SK-N-MC (cell line): ENCODE measurements at regions not wholly inside any gene's neighbourhood (a gene's known extent, or its start where the extent isn't known, plus 50 kb on each side); places are given as distances from the start of the nearest gene placed in this dataset.

Experiments
- DNase-seq: peaks from one replicate; pipeline ENCODE4 v3.0.0-alpha.2; 2011; ENCODE audit warnings: low read depth, low spot score
- H3K27ac ChIP-seq: fragments of 200-600 bp; sonication (generic); 2 replicates; pipeline ENCODE4 v1.5.1; 2016; ENCODE audit warnings: mixed run types
- H3K36me3 ChIP-seq: fragments of 200-600 bp; sonication (generic); 2 replicates; pipeline ENCODE4 v1.6.1; 2017; ENCODE audit warnings: antibody characterized with exemption, low read length, mixed read lengths; ENCODE audit not compliant: insufficient read depth
- H3K4me3 ChIP-seq: fragments of 200-600 bp; sonication (generic); 2 replicates; pipeline ENCODE4 v1.5.1; 2016
- H3K9ac ChIP-seq: fragments of 200-600 bp; sonication (generic); 2 replicates; pipeline ENCODE4 v1.8.0; 2017; ENCODE audit warnings: mixed run types, mixed read lengths; ENCODE audit not compliant: insufficient read length
- H3K9me3 ChIP-seq: fragments of 200-600 bp; sonication (generic); 2 replicates; pipeline ENCODE4 v1.6.1; 2017; ENCODE audit warnings: low read depth, mild to moderate bottlenecking, antibody characterized with exemption, low read length, moderate library complexity, mixed read lengths
- EZH2 ChIP-seq: fragments of 200-600 bp; sonication (generic); IDR thresholded peaks from one replicate; pipeline ENCODE4 v1.6.1; 2017; ENCODE audit warnings: antibody characterized with exemption
- FOXP2 ChIP-seq: optimal IDR thresholded peaks from 2 replicates; pipeline ENCODE3; 2011; ENCODE audit warnings: mild to moderate bottlenecking, moderate library complexity; ENCODE audit not compliant: insufficient read depth; ENCODE audit errors: extremely low read length, control extremely low read depth
- POLR2AphosphoS5 ChIP-seq: IDR thresholded peaks from 2 replicates; pipeline ENCODE4 v1.6.1; 2012; ENCODE audit warnings: mild to moderate bottlenecking, low read depth, low read length, borderline replicate concordance

GRCh38 chr2:239768031-239768790, 256.9 kb downstream of the NDUFA10 start:
- no peaks in the 10 kb centered on the region for H3K36me3 ChIP-seq
- no peak overlapping the region for H3K9ac ChIP-seq
- H3K9me3 ChIP-seq, result no peaks in the 10 kb centered on the region
- no peak for DNase-seq
- H3K4me3 ChIP-seq, result no peak overlapping the region
- TF ChIP-seq POLR2AphosphoS5, result no peak
- TF ChIP-seq EZH2, result no peak
- no peak for TF ChIP-seq FOXP2
- no peak overlapping the region for H3K27ac ChIP-seq

- H3K4me3 ChIP-seq, result no peak overlapping the region
- H3K27ac ChIP-seq, result no peak overlapping the region
- no peak for TF ChIP-seq POLR2AphosphoS5
- TF ChIP-seq FOXP2, result no peak
- no peak for TF ChIP-seq EZH2
- DNase-seq, result no peak
- no peaks in the 10 kb centered on the region for H3K9me3 ChIP-seq
- no peak overlapping the region for H3K9ac ChIP-seq
- no peaks in the 10 kb centered on the region for H3K36me3 ChIP-seq
Observed at GRCh38 chr2:239767021-239767905, 257.9 kb downstream of the NDUFA10 start.

- H3K9ac ChIP-seq, result no peak overlapping the region
- no peaks in the 10 kb centered on the region for H3K9me3 ChIP-seq
Observed at GRCh38 chr2:239765911-239766310, 259.2 kb downstream of the NDUFA10 start.

DNA sequence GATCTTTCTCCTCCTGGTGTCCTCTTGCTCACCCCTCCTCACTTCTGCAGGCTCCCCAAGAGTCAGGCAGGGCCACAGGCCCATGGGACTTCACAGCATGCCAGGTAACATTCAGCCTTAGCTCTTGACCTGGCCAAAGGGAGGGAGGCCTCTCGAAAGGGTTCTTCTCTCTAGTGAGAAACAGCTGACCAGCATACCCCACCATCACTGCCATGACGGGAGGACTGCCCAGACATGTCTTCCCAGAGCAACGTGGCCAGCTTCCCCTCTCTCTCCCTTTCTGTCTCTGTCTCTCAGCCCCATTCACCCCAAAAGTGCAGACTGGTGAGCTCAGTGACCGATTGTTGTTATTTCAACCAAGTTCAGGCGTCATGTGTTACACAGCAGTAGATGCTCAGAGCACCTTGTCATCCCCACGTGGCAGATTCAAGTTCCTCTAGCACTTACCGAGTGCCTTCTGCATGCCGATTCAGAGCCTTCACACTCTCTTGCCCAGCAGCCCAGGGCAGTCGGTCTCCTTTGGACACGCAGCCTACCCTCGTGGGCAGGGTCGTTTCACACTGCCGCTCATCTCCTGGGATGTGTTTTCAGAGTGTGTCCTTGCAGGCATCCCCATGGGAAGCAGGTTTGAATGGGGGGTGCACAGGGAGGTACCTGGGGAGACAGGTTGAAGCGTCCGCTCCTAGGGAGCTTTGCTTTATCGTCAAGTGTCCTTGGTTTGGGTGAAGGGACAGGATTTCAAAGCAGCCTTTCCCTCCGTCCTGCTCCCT, 259.9 kb downstream of the NDUFA10 start:
- Histone ChIP-seq H3K9ac (no peak overlapping the region), H3K9me3 (no peaks in the 10 kb centered on the region), H3K4me3 (no peak overlapping the region), H3K27ac (no peak overlapping the region), H3K36me3 (no peaks in the 10 kb centered on the region)
- DNase-seq, result no peak
- TF ChIP-seq POLR2AphosphoS5, result no peak
- no peak for TF ChIP-seq EZH2
- no peak for TF ChIP-seq FOXP2

More at GRCh38 chr2:239765911-239766310, 259.2 kb downstream of the NDUFA10 start:
- DNase-seq, result no peak
- Histone ChIP-seq H3K27ac (no peak overlapping the region), H3K36me3 (no peaks in the 10 kb centered on the region), H3K4me3 (no peak overlapping the region)
- TF ChIP-seq EZH2, result no peak
- TF ChIP-seq FOXP2, result no peak
- TF ChIP-seq POLR2AphosphoS5, result no peak

DNA sequence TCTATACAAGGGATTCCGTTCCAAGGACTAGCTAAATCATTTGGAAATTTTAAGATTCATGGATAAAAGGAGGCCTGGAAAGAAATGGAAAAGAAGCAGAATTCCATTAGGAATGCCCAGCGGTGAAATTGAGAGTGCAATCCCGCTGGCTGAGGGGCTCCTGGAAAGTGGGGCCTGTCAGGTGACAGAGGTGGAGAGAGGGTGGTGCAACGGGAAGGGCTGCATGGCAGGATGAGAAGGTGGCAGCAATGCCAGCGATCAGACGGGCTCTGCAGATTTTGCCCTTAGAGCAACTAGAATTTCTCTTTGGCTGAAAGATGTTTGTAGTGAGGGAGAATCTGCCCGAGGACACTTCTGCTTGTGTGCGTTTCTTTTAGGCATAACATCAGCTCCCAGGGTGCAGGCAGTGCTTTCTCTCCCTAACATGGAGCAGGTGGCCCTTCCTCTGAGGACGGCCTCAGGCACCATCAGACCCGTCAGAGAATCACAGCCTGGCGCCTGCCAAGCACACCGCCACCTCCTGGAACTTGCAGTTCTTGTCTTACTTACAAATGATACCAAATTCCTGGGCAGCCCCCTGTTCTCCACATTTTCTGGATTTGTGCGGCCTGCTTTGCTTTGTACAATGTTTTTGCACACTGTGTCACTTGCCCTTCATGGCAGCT, 261.6 kb downstream of the NDUFA10 start:
- Histone ChIP-seq H3K9ac (no peak overlapping the region), H3K9me3 (no peaks in the 10 kb centered on the region), H3K36me3 (no peaks in the 10 kb centered on the region), H3K27ac (no peak overlapping the region), H3K4me3 (no peak overlapping the region)
- TF ChIP-seq FOXP2, result no peak
- no peak for TF ChIP-seq POLR2AphosphoS5
- TF ChIP-seq EZH2, result no peak
- no peak for DNase-seq

- Histone ChIP-seq H3K9ac (no peak overlapping the region), H3K36me3 (no peaks in the 10 kb centered on the region), H3K27ac (no peak overlapping the region), H3K9me3 (no peaks in the 10 kb centered on the region), H3K4me3 (no peak overlapping the region)
- TF ChIP-seq EZH2 (no peak), FOXP2 (no peak), POLR2AphosphoS5 (no peak)
- no peak for DNase-seq
Observed at GRCh38 chr2:239762655-239763269, 262.4 kb downstream of the NDUFA10 start.

GRCh38 chr2:239762106-239762505, 263.0 kb downstream of the NDUFA10 start:
- no peak for DNase-seq
- TF ChIP-seq FOXP2 (no peak), POLR2AphosphoS5 (no peak), EZH2 (no peak)
- H3K27ac ChIP-seq, result no peak overlapping the region
- no peak overlapping the region for H3K9ac ChIP-seq
- no peaks in the 10 kb centered on the region for H3K9me3 ChIP-seq
- no peaks in the 10 kb centered on the region for H3K36me3 ChIP-seq
- H3K4me3 ChIP-seq, result no peak overlapping the region
